ENCODE measurements at regions not wholly inside any gene's neighbourhood (a gene's known extent, or its start where the extent isn't known, plus 50 kb on each side); places are given as distances from the start of the nearest gene placed in this dataset.

DNA sequence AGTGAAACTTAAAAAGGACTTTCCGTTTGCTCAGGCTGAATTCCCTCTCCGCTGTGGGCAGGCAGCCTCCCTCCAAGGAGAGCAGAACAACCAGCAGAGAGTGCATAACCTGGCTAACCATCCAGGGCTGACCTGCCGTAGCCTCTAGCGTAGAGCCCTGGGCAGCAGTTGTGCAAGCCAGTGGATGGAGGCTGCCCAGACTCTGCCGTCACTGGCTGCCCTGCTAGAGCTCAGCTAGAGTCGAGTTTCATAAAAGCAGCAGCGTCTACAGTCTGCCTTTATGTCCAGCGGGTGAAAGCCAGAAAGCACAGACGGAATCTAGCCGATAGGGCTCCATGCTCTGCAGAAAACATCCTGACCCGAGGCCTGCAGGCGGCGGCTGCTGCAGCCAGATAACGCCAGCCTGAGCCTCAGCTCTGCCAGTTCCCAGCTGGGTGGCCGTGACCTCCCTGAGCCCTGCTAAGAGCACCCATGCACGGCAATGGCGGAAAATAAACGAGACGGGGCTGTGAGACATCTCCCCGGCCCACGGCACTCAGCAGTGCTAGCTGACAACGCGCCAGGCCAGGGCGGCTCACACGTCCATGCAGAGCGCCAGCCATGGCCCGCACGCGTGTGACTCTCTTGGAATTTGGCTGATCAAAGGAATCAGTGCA, 231.3 kb downstream of the ENGASE start:
- TF ChIP-seq EZH2 (IDR thresholded peaks at IDR 0.05; ENCODE audit: borderline replicate concordance, insufficient read depth, low read length, poor library complexity, severe bottlenecking) (no peak), MXI1 (conservative IDR thresholded peaks at IDR 0.05; ENCODE audit: poor library complexity, severe bottlenecking) (no peak), SMC3 (conservative IDR thresholded peaks at IDR 0.05; ENCODE audit: poor library complexity) (no peak), EP300 (conservative IDR thresholded peaks at IDR 0.05; ENCODE audit: poor library complexity, severe bottlenecking) (no peak), RAD21 (conservative IDR thresholded peaks at IDR 0.05) (no peak), TAF1 (IDR thresholded peaks at IDR 0.05; ENCODE audit: low read depth) (no peak), POLR2AphosphoS5 (IDR thresholded peaks at IDR 0.05) (no peak)
- TF ChIP-seq, protein P1, sequence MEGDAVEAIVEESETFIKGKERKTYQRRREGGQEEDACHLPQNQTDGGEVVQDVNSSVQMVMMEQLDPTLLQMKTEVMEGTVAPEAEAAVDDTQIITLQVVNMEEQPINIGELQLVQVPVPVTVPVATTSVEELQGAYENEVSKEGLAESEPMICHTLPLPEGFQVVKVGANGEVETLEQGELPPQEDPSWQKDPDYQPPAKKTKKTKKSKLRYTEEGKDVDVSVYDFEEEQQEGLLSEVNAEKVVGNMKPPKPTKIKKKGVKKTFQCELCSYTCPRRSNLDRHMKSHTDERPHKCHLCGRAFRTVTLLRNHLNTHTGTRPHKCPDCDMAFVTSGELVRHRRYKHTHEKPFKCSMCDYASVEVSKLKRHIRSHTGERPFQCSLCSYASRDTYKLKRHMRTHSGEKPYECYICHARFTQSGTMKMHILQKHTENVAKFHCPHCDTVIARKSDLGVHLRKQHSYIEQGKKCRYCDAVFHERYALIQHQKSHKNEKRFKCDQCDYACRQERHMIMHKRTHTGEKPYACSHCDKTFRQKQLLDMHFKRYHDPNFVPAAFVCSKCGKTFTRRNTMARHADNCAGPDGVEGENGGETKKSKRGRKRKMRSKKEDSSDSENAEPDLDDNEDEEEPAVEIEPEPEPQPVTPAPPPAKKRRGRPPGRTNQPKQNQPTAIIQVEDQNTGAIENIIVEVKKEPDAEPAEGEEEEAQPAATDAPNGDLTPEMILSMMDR (IDR thresholded peaks at IDR 0.05; ENCODE audit: poor library complexity, severe bottlenecking): no peak
- TF ChIP-seq, protein P2, sequence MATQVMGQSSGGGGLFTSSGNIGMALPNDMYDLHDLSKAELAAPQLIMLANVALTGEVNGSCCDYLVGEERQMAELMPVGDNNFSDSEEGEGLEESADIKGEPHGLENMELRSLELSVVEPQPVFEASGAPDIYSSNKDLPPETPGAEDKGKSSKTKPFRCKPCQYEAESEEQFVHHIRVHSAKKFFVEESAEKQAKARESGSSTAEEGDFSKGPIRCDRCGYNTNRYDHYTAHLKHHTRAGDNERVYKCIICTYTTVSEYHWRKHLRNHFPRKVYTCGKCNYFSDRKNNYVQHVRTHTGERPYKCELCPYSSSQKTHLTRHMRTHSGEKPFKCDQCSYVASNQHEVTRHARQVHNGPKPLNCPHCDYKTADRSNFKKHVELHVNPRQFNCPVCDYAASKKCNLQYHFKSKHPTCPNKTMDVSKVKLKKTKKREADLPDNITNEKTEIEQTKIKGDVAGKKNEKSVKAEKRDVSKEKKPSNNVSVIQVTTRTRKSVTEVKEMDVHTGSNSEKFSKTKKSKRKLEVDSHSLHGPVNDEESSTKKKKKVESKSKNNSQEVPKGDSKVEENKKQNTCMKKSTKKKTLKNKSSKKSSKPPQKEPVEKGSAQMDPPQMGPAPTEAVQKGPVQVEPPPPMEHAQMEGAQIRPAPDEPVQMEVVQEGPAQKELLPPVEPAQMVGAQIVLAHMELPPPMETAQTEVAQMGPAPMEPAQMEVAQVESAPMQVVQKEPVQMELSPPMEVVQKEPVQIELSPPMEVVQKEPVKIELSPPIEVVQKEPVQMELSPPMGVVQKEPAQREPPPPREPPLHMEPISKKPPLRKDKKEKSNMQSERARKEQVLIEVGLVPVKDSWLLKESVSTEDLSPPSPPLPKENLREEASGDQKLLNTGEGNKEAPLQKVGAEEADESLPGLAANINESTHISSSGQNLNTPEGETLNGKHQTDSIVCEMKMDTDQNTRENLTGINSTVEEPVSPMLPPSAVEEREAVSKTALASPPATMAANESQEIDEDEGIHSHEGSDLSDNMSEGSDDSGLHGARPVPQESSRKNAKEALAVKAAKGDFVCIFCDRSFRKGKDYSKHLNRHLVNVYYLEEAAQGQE (IDR thresholded peaks at IDR 0.05; ENCODE audit: borderline replicate concordance): no peak
- no peak overlapping the region for H3K27ac ChIP-seq (ENCODE audit: low read length)
- no peaks in the 10 kb centered on the region for H3K9me3 ChIP-seq (ENCODE audit: low read length)
- H3K9ac ChIP-seq (ENCODE audit: low read length): no peak overlapping the region
- H4K20me1 ChIP-seq (ENCODE audit: insufficient read depth): no peaks in the 10 kb centered on the region
- H3K4me3 ChIP-seq (ENCODE audit: low read length): no peak overlapping the region
- H3K27me3 ChIP-seq (ENCODE audit: insufficient read depth, low read depth, low read length): no peaks in the 10 kb centered on the region
- no peaks in the 10 kb centered on the region for H3K79me2 ChIP-seq (replicated peaks; ENCODE audit: insufficient read depth, low read length)
- H3K4me2 ChIP-seq (ENCODE audit: low read length): no peak overlapping the region
- H3K36me3 ChIP-seq (ENCODE audit: insufficient read depth, low read length): no peaks in the 10 kb centered on the region
- no peaks in the 10 kb centered on the region for H3F3A ChIP-seq (ENCODE audit: insufficient read depth, low read length, poor library complexity, severe bottlenecking)
- H2AFZ ChIP-seq (ENCODE audit: low read depth, low read length): no peak overlapping the region
- no peaks in the 10 kb centered on the region for H3K9me2 ChIP-seq (ENCODE audit: insufficient read depth, low read length)

DNA sequence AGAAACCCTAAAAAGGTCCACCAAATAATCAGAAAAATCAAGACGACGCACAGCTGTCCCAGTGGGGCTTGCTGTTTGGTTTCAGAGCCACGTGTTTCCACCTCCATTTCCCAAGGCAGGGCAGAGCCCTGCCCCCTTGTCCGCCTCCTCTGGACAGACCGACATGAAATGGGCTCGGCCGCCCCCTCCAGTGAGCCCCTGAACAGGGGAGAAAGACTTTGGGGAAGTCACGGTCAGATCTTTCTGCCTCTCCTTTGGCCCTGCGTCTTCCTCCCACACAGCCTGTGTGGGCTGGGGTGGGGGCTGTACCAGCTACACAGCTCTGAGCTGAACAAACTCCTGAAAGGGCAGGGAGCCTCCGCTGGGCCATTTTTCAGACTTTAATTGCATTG, 230.7 kb downstream of the ENGASE start:
- Histone ChIP-seq H3K4me3 (ENCODE audit: low read length) (no peak overlapping the region), H3K27ac (ENCODE audit: low read length) (no peak overlapping the region), H3K4me2 (ENCODE audit: low read length) (no peak overlapping the region), H2AFZ (ENCODE audit: low read depth, low read length) (no peak overlapping the region), H3K36me3 (ENCODE audit: insufficient read depth, low read length) (no peaks in the 10 kb centered on the region), H4K20me1 (ENCODE audit: insufficient read depth) (no peaks in the 10 kb centered on the region), H3K9me2 (ENCODE audit: insufficient read depth, low read length) (no peaks in the 10 kb centered on the region), H3K9ac (ENCODE audit: low read length) (no peak overlapping the region), H3K79me2 (replicated peaks; ENCODE audit: insufficient read depth, low read length) (no peaks in the 10 kb centered on the region), H3F3A (ENCODE audit: insufficient read depth, low read length, poor library complexity, severe bottlenecking) (no peaks in the 10 kb centered on the region), H3K9me3 (ENCODE audit: low read length) (no peaks in the 10 kb centered on the region), H3K27me3 (ENCODE audit: insufficient read depth, low read depth, low read length) (no peaks in the 10 kb centered on the region)
- TF ChIP-seq, protein P2 (IDR thresholded peaks at IDR 0.05; ENCODE audit: borderline replicate concordance): no peak
- TF ChIP-seq SMC3 (conservative IDR thresholded peaks at IDR 0.05; ENCODE audit: poor library complexity) (no peak), TAF1 (IDR thresholded peaks at IDR 0.05; ENCODE audit: low read depth) (no peak), RAD21 (conservative IDR thresholded peaks at IDR 0.05) (no peak), MXI1 (conservative IDR thresholded peaks at IDR 0.05; ENCODE audit: poor library complexity, severe bottlenecking) (no peak), POLR2AphosphoS5 (IDR thresholded peaks at IDR 0.05) (no peak), EP300 (conservative IDR thresholded peaks at IDR 0.05; ENCODE audit: poor library complexity, severe bottlenecking) (no peak), EZH2 (IDR thresholded peaks at IDR 0.05; ENCODE audit: borderline replicate concordance, insufficient read depth, low read length, poor library complexity, severe bottlenecking) (no peak)
- TF ChIP-seq, protein P1 (IDR thresholded peaks at IDR 0.05; ENCODE audit: poor library complexity, severe bottlenecking): no peak

Measured in neural cell (in vitro differentiated cells).